ENCODE measurements at regions not wholly inside any gene's neighbourhood (a gene's known extent, or its start where the extent isn't known, plus 50 kb on each side); places are given as distances from the start of the nearest gene placed in this dataset.

DNA sequence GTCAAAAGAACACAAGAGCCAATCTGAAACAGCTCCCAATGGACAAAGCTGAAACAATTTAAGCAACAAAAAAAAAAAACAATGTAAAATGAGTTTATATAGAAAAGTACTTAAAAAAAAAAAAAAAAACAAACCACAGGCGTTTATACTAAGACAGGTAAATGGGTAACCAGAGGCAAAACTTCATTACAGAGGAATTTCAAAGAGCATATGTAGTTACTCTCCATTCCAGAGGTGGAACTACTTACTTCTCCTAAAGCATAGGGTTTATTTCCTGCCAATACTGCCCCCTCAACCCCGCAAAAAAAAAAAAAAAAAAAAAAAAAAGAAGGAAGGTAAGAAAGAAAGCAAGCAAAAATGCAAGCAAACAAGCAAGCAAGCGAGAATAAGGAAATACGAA lies 132.9 kb downstream of the LIG4 start:
- TF ChIP-seq, protein P1, sequence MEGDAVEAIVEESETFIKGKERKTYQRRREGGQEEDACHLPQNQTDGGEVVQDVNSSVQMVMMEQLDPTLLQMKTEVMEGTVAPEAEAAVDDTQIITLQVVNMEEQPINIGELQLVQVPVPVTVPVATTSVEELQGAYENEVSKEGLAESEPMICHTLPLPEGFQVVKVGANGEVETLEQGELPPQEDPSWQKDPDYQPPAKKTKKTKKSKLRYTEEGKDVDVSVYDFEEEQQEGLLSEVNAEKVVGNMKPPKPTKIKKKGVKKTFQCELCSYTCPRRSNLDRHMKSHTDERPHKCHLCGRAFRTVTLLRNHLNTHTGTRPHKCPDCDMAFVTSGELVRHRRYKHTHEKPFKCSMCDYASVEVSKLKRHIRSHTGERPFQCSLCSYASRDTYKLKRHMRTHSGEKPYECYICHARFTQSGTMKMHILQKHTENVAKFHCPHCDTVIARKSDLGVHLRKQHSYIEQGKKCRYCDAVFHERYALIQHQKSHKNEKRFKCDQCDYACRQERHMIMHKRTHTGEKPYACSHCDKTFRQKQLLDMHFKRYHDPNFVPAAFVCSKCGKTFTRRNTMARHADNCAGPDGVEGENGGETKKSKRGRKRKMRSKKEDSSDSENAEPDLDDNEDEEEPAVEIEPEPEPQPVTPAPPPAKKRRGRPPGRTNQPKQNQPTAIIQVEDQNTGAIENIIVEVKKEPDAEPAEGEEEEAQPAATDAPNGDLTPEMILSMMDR (conservative IDR thresholded peaks at IDR 0.05 in 1 of 2, IDR thresholded peaks at IDR 0.05 in 1 of 2; ENCODE audit: extremely low read depth in 1 of 2, insufficient read depth in 1 of 2, low read depth in 1 of 2, low read length in 2 of 2): no peak
- no peak for TF ChIP-seq EZH2 (IDR thresholded peaks at IDR 0.05; ENCODE audit: borderline replicate concordance, low read length)
